CD14-positive monocyte (primary cell): ENCODE measurements at regions not wholly inside any gene's neighbourhood (a gene's known extent, or its start where the extent isn't known, plus 50 kb on each side); places are given as distances from the start of the nearest gene placed in this dataset.
"Not testable (repeated sequence)": the region's sequence is repeated elsewhere in the genome, so short reads cannot be mapped to it uniquely, and the experiment has no call there.

Experiments
- DNase-seq, 3 donors: peaks; one replicate each; pipeline ENCODE4 v3.0.0-alpha.2; 2011 to 2022
- H2AFZ ChIP-seq: 2 replicates; pipeline ENCODE4 v1.6.0; 2012; ENCODE audit warnings: mild to moderate bottlenecking, low read depth, low read length, inconsistent platforms; ENCODE audit not compliant: insufficient read depth, poor library complexity, severe bottlenecking
- H3K27ac ChIP-seq, 2 donors: 1 replicate in 1 of 2; 2 replicates in 1 of 2; pipeline ENCODE4 v1.5.1; 2012 to 2013; ENCODE audit warnings: low read length in 2 of 2, control low read depth in 1 of 2, inconsistent platforms in 1 of 2, low read depth in 1 of 2, mild to moderate bottlenecking in 1 of 2
- H3K27me3 ChIP-seq, 2 donors: one replicate each; pipeline versions ENCODE4 v1.6.0 to v1.6.1; 2011 to 2013; ENCODE audit warnings: low read length in 2 of 2; ENCODE audit not compliant: control insufficient read depth in 2 of 2, insufficient read depth in 2 of 2
- H3K36me3 ChIP-seq, 2 donors: replicated peaks in 1 of 2; 1 replicate in 1 of 2; 2 replicates in 1 of 2; pipeline versions ENCODE4 v1.5.1 to v1.6.1; 2012 to 2013; ENCODE audit warnings: low read length in 2 of 2, control low read depth in 1 of 2, inconsistent platforms in 1 of 2, mild to moderate bottlenecking in 1 of 2; ENCODE audit not compliant: insufficient read depth in 2 of 2, control insufficient read depth in 1 of 2
- H3K4me1 ChIP-seq, 2 donors: 1 replicate in 1 of 2; 2 replicates in 1 of 2; pipeline versions ENCODE4 v1.5.1 to v1.6.1; 2012 to 2013; ENCODE audit warnings: low read length in 2 of 2, control low read depth in 1 of 2, inconsistent platforms in 1 of 2, mild to moderate bottlenecking in 1 of 2, moderate library complexity in 1 of 2; ENCODE audit not compliant: insufficient read depth in 2 of 2, control insufficient read depth in 1 of 2
- H3K4me2 ChIP-seq: replicated peaks from 2 replicates; pipeline ENCODE3; 2012; ENCODE audit warnings: low read length, moderate library complexity, mild to moderate bottlenecking; ENCODE audit not compliant: poor library complexity, severe bottlenecking; ENCODE audit errors: extremely low read depth
- H3K4me3 ChIP-seq, 3 experiments: fragments of 200-600 bp in 1 of 3; sonication (generic) in 1 of 3; replicated peaks in 1 of 3; 1 replicate in 2 of 3; 2 replicates in 1 of 3; pipeline ENCODE4 v1.5.1; 2011 to 2013; ENCODE audit warnings: low read length in 3 of 3, mild to moderate bottlenecking in 3 of 3, control low read depth in 2 of 3, low read depth in 2 of 3, inconsistent platforms in 1 of 3, moderate library complexity in 1 of 3
- H3K79me2 ChIP-seq: 2 replicates; pipeline ENCODE4 v1.6.0; 2012; ENCODE audit warnings: mild to moderate bottlenecking, control low read depth, inconsistent platforms, low read length, moderate library complexity; ENCODE audit not compliant: insufficient read depth
- H3K9ac ChIP-seq: 2 replicates; pipeline ENCODE4 v1.6.0; 2017; ENCODE audit warnings: low read length, mild to moderate bottlenecking; ENCODE audit not compliant: insufficient read depth, poor library complexity, severe bottlenecking
- H3K9me3 ChIP-seq, 2 donors: replicated peaks in 1 of 2; 1 replicate in 1 of 2; 2 replicates in 1 of 2; pipeline versions ENCODE4 v1.5.1 to v1.6.1; 2012 to 2013; ENCODE audit warnings: low read length in 2 of 2, control low read depth in 1 of 2; ENCODE audit not compliant: control insufficient read depth in 1 of 2, insufficient read depth in 1 of 2
- H4K20me1 ChIP-seq: 2 replicates; pipeline ENCODE4 v1.6.0; 2012; ENCODE audit warnings: mild to moderate bottlenecking, low read length, control low read depth, moderate library complexity; ENCODE audit not compliant: insufficient read depth
- H3K27ac Mint-ChIP-seq, 7 donors: one replicate each; pipeline ENCODE4 v1.8.0; 2020; ENCODE audit warnings: mild to moderate bottlenecking in 7 of 7, mixed read lengths in 7 of 7, moderate library complexity in 6 of 7, inconsistent platforms in 2 of 7
- H3K27me3 Mint-ChIP-seq, 3 donors: one replicate each; pipeline ENCODE4 v1.8.0; 2021 to 2022; ENCODE audit warnings: low read depth in 3 of 3, mild to moderate bottlenecking in 3 of 3, mixed read lengths in 3 of 3, moderate library complexity in 3 of 3, inconsistent platforms in 1 of 3
- H3K36me3 Mint-ChIP-seq, 2 donors: one replicate each; pipeline ENCODE4 v1.8.0; 2020; ENCODE audit warnings: mixed read lengths in 2 of 2, inconsistent platforms in 1 of 2, mild to moderate bottlenecking in 1 of 2
- H3K4me1 Mint-ChIP-seq: one replicate; pipeline ENCODE4 v1.8.0; 2020; ENCODE audit warnings: mild to moderate bottlenecking, mixed read lengths
- H3K4me3 Mint-ChIP-seq, 2 donors: one replicate each; pipeline ENCODE4 v1.8.0; 2020; ENCODE audit warnings: mild to moderate bottlenecking in 2 of 2, mixed read lengths in 2 of 2, moderate library complexity in 1 of 2
- H3K9me3 Mint-ChIP-seq, 7 donors: one replicate each; pipeline ENCODE4 v1.8.0; 2020 to 2022; ENCODE audit warnings: mixed read lengths in 7 of 7, mild to moderate bottlenecking in 6 of 7, moderate library complexity in 6 of 7, inconsistent platforms in 2 of 7
- WGBS: methylation state at CpG from one replicate; pipeline ENCODE4 v1.1.5; 2013; ENCODE audit warnings: missing lambda C conversion rate; ENCODE audit not compliant: insufficient coverage; 5-methylcytosine and 5-hydroxymethylcytosine counted together
- intact Hi-C, 2 donors: fragments of 100-400 bp; cut with micrococcal nuclease; formaldehyde crosslinking; loops; one replicate each; pipeline versions ENCODE4 v1.15.0 to v1.15.1; 2023
- TF ChIP-seq, protein P1 (sequence below): fragments of 200-600 bp; IDR thresholded peaks from one replicate; pipeline ENCODE4 v1.8.0; 2022; ENCODE audit warnings: antibody characterized with exemption, mild to moderate bottlenecking

DNA sequence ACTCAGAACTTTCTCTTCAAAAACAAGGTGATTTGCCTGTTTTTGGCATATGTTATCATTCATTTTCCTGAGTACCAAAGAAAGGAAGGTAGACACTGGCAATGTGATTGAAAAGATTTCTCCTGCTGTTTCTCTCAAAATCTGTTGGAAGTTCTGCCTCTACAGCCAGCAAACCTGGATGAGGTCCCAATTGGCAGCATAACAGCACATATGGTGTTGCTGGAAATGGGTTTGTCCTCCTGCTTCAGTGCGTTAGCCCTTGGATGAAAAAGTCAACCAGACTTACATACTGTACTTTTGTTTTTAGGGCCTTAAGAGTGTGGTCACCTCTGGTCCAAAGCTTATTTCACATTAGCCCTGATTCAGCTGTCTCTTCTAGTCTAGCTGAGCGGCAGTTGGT lies 237.6 kb upstream of the MME start:
- no peak overlapping the region for H3K27ac Mint-ChIP-seq
- Histone ChIP-seq H3K4me1 (no peaks in the 10 kb centered on the region), H3K4me3 (no peak overlapping the region), H3K27ac (no peak overlapping the region), H3K4me2 (no peak overlapping the region), H3K27me3 (no peaks in the 10 kb centered on the region), H3K9me3 (no peaks in the 10 kb centered on the region), H3K36me3 (no peaks in the 10 kb centered on the region), H3K79me2 (no peaks in the 10 kb centered on the region), H4K20me1 (no peaks in the 10 kb centered on the region), H2AFZ (no peak overlapping the region), H3K9ac (no peak overlapping the region)
- TF ChIP-seq, protein P1, sequence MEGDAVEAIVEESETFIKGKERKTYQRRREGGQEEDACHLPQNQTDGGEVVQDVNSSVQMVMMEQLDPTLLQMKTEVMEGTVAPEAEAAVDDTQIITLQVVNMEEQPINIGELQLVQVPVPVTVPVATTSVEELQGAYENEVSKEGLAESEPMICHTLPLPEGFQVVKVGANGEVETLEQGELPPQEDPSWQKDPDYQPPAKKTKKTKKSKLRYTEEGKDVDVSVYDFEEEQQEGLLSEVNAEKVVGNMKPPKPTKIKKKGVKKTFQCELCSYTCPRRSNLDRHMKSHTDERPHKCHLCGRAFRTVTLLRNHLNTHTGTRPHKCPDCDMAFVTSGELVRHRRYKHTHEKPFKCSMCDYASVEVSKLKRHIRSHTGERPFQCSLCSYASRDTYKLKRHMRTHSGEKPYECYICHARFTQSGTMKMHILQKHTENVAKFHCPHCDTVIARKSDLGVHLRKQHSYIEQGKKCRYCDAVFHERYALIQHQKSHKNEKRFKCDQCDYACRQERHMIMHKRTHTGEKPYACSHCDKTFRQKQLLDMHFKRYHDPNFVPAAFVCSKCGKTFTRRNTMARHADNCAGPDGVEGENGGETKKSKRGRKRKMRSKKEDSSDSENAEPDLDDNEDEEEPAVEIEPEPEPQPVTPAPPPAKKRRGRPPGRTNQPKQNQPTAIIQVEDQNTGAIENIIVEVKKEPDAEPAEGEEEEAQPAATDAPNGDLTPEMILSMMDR = no peak
- intact Hi-C loops = no loop called here
- WGBS = 100% methylated on average over 1 of the region's 2 CpGs
- H3K27me3 Mint-ChIP-seq = peaks cover 0 to 1% (median 0%) of the 10 kb centered on the region in 3 donors
- no peak overlapping the region for H3K4me3 Mint-ChIP-seq
- no peaks in the 10 kb centered on the region for H3K36me3 Mint-ChIP-seq
- peaks cover 0 to 5% (median 2%) of the 10 kb centered on the region in 7 donors for H3K9me3 Mint-ChIP-seq
- no peak for DNase-seq
- peaks cover 3% of the 10 kb centered on the region for H3K4me1 Mint-ChIP-seq

GRCh38 chr3:154835639-154836038 lies 244.5 kb upstream of the MME start:
- H3K36me3 ChIP-seq = no peaks in the 10 kb centered on the region
- H3K36me3 Mint-ChIP-seq = no peaks in the 10 kb centered on the region
- no peaks in the 10 kb centered on the region for H4K20me1 ChIP-seq
- intact Hi-C loops = no loop called here
- H3K4me1 ChIP-seq = no peaks in the 10 kb centered on the region
- peaks cover 0 to 2% (median 1%) of the 10 kb centered on the region in 3 donors for H3K27me3 Mint-ChIP-seq
- peaks cover 3% of the 10 kb centered on the region for H3K4me1 Mint-ChIP-seq
- DNase-seq = no peak
- no peak overlapping the region for H3K9ac ChIP-seq
- H3K27me3 ChIP-seq = no peaks in the 10 kb centered on the region
- no peak overlapping the region for H3K4me3 Mint-ChIP-seq
- H3K9me3 Mint-ChIP-seq = peaks cover 0 to 8% (median 3%) of the 10 kb centered on the region in 7 donors
- no peak overlapping the region for H3K4me3 ChIP-seq
- no peak overlapping the region for H3K27ac ChIP-seq
- no CpG with 5 or more reads among the region's 3 CpGs for WGBS
- H3K4me2 ChIP-seq = no peak overlapping the region
- H3K9me3 ChIP-seq = no peaks in the 10 kb centered on the region
- no peak overlapping the region for H3K27ac Mint-ChIP-seq
- TF ChIP-seq, protein P1 = no peak
- H3K79me2 ChIP-seq = no peaks in the 10 kb centered on the region
- H2AFZ ChIP-seq = no peak overlapping the region

GRCh38 chr3:154834831-154835230 lies 245.3 kb upstream of the MME start:
- H3K9ac ChIP-seq, H3K27ac ChIP-seq, H2AFZ ChIP-seq, H3K9me3 ChIP-seq, H3K79me2 ChIP-seq, H3K4me3 Mint-ChIP-seq, H3K36me3 ChIP-seq, H3K4me2 ChIP-seq, H3K36me3 Mint-ChIP-seq, H3K4me1 Mint-ChIP-seq, H3K27me3 ChIP-seq, H3K4me3 ChIP-seq, H3K4me1 ChIP-seq, H3K9me3 Mint-ChIP-seq, H3K27ac Mint-ChIP-seq, H3K27me3 Mint-ChIP-seq, intact Hi-C loops, DNase-seq, H4K20me1 ChIP-seq: not testable (repeated sequence)
- 82% methylated on average over 8 of the region's 12 CpGs for WGBS
